CD14-positive monocyte (primary cell): ENCODE measurements at regions not wholly inside any gene's neighbourhood (a gene's known extent, or its start where the extent isn't known, plus 50 kb on each side); places are given as distances from the start of the nearest gene placed in this dataset.

Source experiments
- DNase-seq, 3 donors: peaks; one replicate each; pipeline ENCODE4 v3.0.0-alpha.2; 2011 to 2022
- H2AFZ ChIP-seq: 2 replicates; pipeline ENCODE4 v1.6.0; 2012; ENCODE audit warnings: mild to moderate bottlenecking, low read depth, low read length, inconsistent platforms; ENCODE audit not compliant: insufficient read depth, poor library complexity, severe bottlenecking
- H3K27ac ChIP-seq, 2 donors: 1 replicate in 1 of 2; 2 replicates in 1 of 2; pipeline ENCODE4 v1.5.1; 2012 to 2013; ENCODE audit warnings: low read length in 2 of 2, control low read depth in 1 of 2, inconsistent platforms in 1 of 2, low read depth in 1 of 2, mild to moderate bottlenecking in 1 of 2
- H3K27me3 ChIP-seq, 2 donors: one replicate each; pipeline versions ENCODE4 v1.6.0 to v1.6.1; 2011 to 2013; ENCODE audit warnings: low read length in 2 of 2; ENCODE audit not compliant: control insufficient read depth in 2 of 2, insufficient read depth in 2 of 2
- H3K36me3 ChIP-seq, 2 donors: replicated peaks in 1 of 2; 1 replicate in 1 of 2; 2 replicates in 1 of 2; pipeline versions ENCODE4 v1.5.1 to v1.6.1; 2012 to 2013; ENCODE audit warnings: low read length in 2 of 2, control low read depth in 1 of 2, inconsistent platforms in 1 of 2, mild to moderate bottlenecking in 1 of 2; ENCODE audit not compliant: insufficient read depth in 2 of 2, control insufficient read depth in 1 of 2
- H3K4me1 ChIP-seq, 2 donors: 1 replicate in 1 of 2; 2 replicates in 1 of 2; pipeline versions ENCODE4 v1.5.1 to v1.6.1; 2012 to 2013; ENCODE audit warnings: low read length in 2 of 2, control low read depth in 1 of 2, inconsistent platforms in 1 of 2, mild to moderate bottlenecking in 1 of 2, moderate library complexity in 1 of 2; ENCODE audit not compliant: insufficient read depth in 2 of 2, control insufficient read depth in 1 of 2
- H3K4me2 ChIP-seq: replicated peaks from 2 replicates; pipeline ENCODE3; 2012; ENCODE audit warnings: low read length, moderate library complexity, mild to moderate bottlenecking; ENCODE audit not compliant: poor library complexity, severe bottlenecking; ENCODE audit errors: extremely low read depth
- H3K4me3 ChIP-seq, 3 experiments: fragments of 200-600 bp in 1 of 3; sonication (generic) in 1 of 3; replicated peaks in 1 of 3; 1 replicate in 2 of 3; 2 replicates in 1 of 3; pipeline ENCODE4 v1.5.1; 2011 to 2013; ENCODE audit warnings: low read length in 3 of 3, mild to moderate bottlenecking in 3 of 3, control low read depth in 2 of 3, low read depth in 2 of 3, inconsistent platforms in 1 of 3, moderate library complexity in 1 of 3
- H3K79me2 ChIP-seq: 2 replicates; pipeline ENCODE4 v1.6.0; 2012; ENCODE audit warnings: mild to moderate bottlenecking, control low read depth, inconsistent platforms, low read length, moderate library complexity; ENCODE audit not compliant: insufficient read depth
- H3K9ac ChIP-seq: 2 replicates; pipeline ENCODE4 v1.6.0; 2017; ENCODE audit warnings: low read length, mild to moderate bottlenecking; ENCODE audit not compliant: insufficient read depth, poor library complexity, severe bottlenecking
- H3K9me3 ChIP-seq, 2 donors: replicated peaks in 1 of 2; 1 replicate in 1 of 2; 2 replicates in 1 of 2; pipeline versions ENCODE4 v1.5.1 to v1.6.1; 2012 to 2013; ENCODE audit warnings: low read length in 2 of 2, control low read depth in 1 of 2; ENCODE audit not compliant: control insufficient read depth in 1 of 2, insufficient read depth in 1 of 2
- H4K20me1 ChIP-seq: 2 replicates; pipeline ENCODE4 v1.6.0; 2012; ENCODE audit warnings: mild to moderate bottlenecking, low read length, control low read depth, moderate library complexity; ENCODE audit not compliant: insufficient read depth
- H3K27ac Mint-ChIP-seq, 7 donors: one replicate each; pipeline ENCODE4 v1.8.0; 2020; ENCODE audit warnings: mild to moderate bottlenecking in 7 of 7, mixed read lengths in 7 of 7, moderate library complexity in 6 of 7, inconsistent platforms in 2 of 7
- H3K27me3 Mint-ChIP-seq, 3 donors: one replicate each; pipeline ENCODE4 v1.8.0; 2021 to 2022; ENCODE audit warnings: low read depth in 3 of 3, mild to moderate bottlenecking in 3 of 3, mixed read lengths in 3 of 3, moderate library complexity in 3 of 3, inconsistent platforms in 1 of 3
- H3K36me3 Mint-ChIP-seq, 2 donors: one replicate each; pipeline ENCODE4 v1.8.0; 2020; ENCODE audit warnings: mixed read lengths in 2 of 2, inconsistent platforms in 1 of 2, mild to moderate bottlenecking in 1 of 2
- H3K4me1 Mint-ChIP-seq: one replicate; pipeline ENCODE4 v1.8.0; 2020; ENCODE audit warnings: mild to moderate bottlenecking, mixed read lengths
- H3K4me3 Mint-ChIP-seq, 2 donors: one replicate each; pipeline ENCODE4 v1.8.0; 2020; ENCODE audit warnings: mild to moderate bottlenecking in 2 of 2, mixed read lengths in 2 of 2, moderate library complexity in 1 of 2
- H3K9me3 Mint-ChIP-seq, 7 donors: one replicate each; pipeline ENCODE4 v1.8.0; 2020 to 2022; ENCODE audit warnings: mixed read lengths in 7 of 7, mild to moderate bottlenecking in 6 of 7, moderate library complexity in 6 of 7, inconsistent platforms in 2 of 7
- CTCF ChIP-seq: fragments of 200-600 bp; IDR thresholded peaks from one replicate; pipeline ENCODE4 v1.8.0; 2022; ENCODE audit warnings: antibody characterized with exemption, mild to moderate bottlenecking
- WGBS: methylation state at CpG from one replicate; pipeline ENCODE4 v1.1.5; 2013; ENCODE audit warnings: missing lambda C conversion rate; ENCODE audit not compliant: insufficient coverage; 5-methylcytosine and 5-hydroxymethylcytosine counted together
- intact Hi-C, 2 donors: fragments of 100-400 bp; cut with micrococcal nuclease; formaldehyde crosslinking; loops; one replicate each; pipeline versions ENCODE4 v1.15.0 to v1.15.1; 2023

- H3K27ac Mint-ChIP-seq: no peak overlapping the region
- H3K4me1 Mint-ChIP-seq: no peaks in the 10 kb centered on the region
- H3K4me3 ChIP-seq: no peak overlapping the region
- H3K4me2 ChIP-seq: no peak overlapping the region
- no peaks in the 10 kb centered on the region for H4K20me1 ChIP-seq
- no peaks in the 10 kb centered on the region for H3K36me3 ChIP-seq
- no peak for DNase-seq
- no peak overlapping the region for H3K9ac ChIP-seq
- H3K9me3 Mint-ChIP-seq: peaks cover 0 to 9% (median 0%) of the 10 kb centered on the region in 7 donors
- intact Hi-C loops: no loop called here
- H3K9me3 ChIP-seq: no peaks in the 10 kb centered on the region
- no peak for TF ChIP-seq CTCF
- H3K27me3 ChIP-seq: no peaks in the 10 kb centered on the region
- H3K79me2 ChIP-seq: no peaks in the 10 kb centered on the region
- H3K36me3 Mint-ChIP-seq: no peaks in the 10 kb centered on the region
- no peak overlapping the region for H2AFZ ChIP-seq
- no peaks in the 10 kb centered on the region for H3K4me1 ChIP-seq
- no peak overlapping the region for H3K27ac ChIP-seq
- H3K4me3 Mint-ChIP-seq: no peak overlapping the region
- WGBS: 90% methylated on average over 2 of the region's 7 CpGs
- peaks cover 3 to 6% (median 4%) of the 10 kb centered on the region in 3 donors for H3K27me3 Mint-ChIP-seq
Measured at GRCh38 chr9:84054341-84055010, 73.9 kb downstream of the RMI1 start.

- no peak for DNase-seq
- Histone ChIP-seq H3K4me2 (no peak overlapping the region), H2AFZ (no peak overlapping the region), H3K36me3 (no peaks in the 10 kb centered on the region), H3K9me3 (no peaks in the 10 kb centered on the region), H3K4me1 (no peaks in the 10 kb centered on the region), H4K20me1 (no peaks in the 10 kb centered on the region), H3K27ac (no peak overlapping the region), H3K79me2 (no peaks in the 10 kb centered on the region), H3K9ac (no peak overlapping the region), H3K4me3 (no peak overlapping the region), H3K27me3 (no peaks in the 10 kb centered on the region)
- 100% methylated on average over 1 of the region's 4 CpGs for WGBS
- no peaks in the 10 kb centered on the region for H3K36me3 Mint-ChIP-seq
- no peak for TF ChIP-seq CTCF
- H3K27ac Mint-ChIP-seq: no peak overlapping the region
- H3K27me3 Mint-ChIP-seq: peaks cover 3 to 6% (median 3%) of the 10 kb centered on the region in 3 donors
- intact Hi-C loops: no loop called here
- H3K4me1 Mint-ChIP-seq: no peaks in the 10 kb centered on the region
- H3K9me3 Mint-ChIP-seq: peaks cover 0 to 3% (median 0%) of the 10 kb centered on the region in 7 donors
- no peak overlapping the region for H3K4me3 Mint-ChIP-seq
Measured at GRCh38 chr9:84057662-84058061, 77.1 kb downstream of the RMI1 start.
